K562 (cell line): ENCODE measurements at regions not wholly inside any gene's neighbourhood (a gene's known extent, or its start where the extent isn't known, plus 50 kb on each side); places are given as distances from the start of the nearest gene placed in this dataset.

ENCODE experiments used
- ATAC-seq: fragments of 200-7000 bp; cut with Tn5 transposase; 3 replicates; pipeline ENCODE4 v1.9.1; 2020; ENCODE audit warnings: moderate library complexity
- BruUV-seq: library from RNA; stranded (reverse); fragments of 400-500 nt; replicated peaks from 2 replicates; lab custom pipeline; 2021; lab: Mats Ljungman, UMichigan
- CTCF ChIA-PET: fragments of 300-600 bp; formaldehyde crosslinking; extraction: SDS; loops from one replicate; lab custom pipeline; 2021; ENCODE audit warnings: low intra/inter-chr PET ratio; lab: Yijun Ruan, JAX
- POLR2A ChIA-PET: fragments of 300-600, 350-650 bp; sonication (Branson Sonifier 250); formaldehyde crosslinking; extraction: SDS; loops from one replicate; lab custom pipeline; 2021; ENCODE audit warnings: antibody characterized with exemption, inconsistent platforms; lab: Yijun Ruan, JAX
- DNase-seq, 4 experiments: peaks; one replicate each; pipeline versions ENCODE4 v3.0.0 to v3.0.0-alpha.2; 2011 to 2018; ENCODE audit warnings: low spot score in 3 of 4, mixed read lengths in 3 of 4; ENCODE audit errors: extremely low read depth in 1 of 4
- FAIRE-seq: peaks from 2 replicates; lab custom pipeline; 2011; peaks lifted over from hg19 to GRCh38; lab: Jason Lieb, UNC
- H2AFZ ChIP-seq: 2 replicates; pipeline ENCODE4 v1.6.0; 2011; ENCODE audit warnings: low read depth, low read length, control low read depth, inconsistent platforms
- H3K27ac ChIP-seq: fragments of 200-600 bp; 3 replicates; pipeline ENCODE4 v1.8.0; 2011; ENCODE audit warnings: low read depth, mild to moderate bottlenecking, control low read depth, inconsistent platforms, low read length, moderate library complexity, mixed read lengths; ENCODE audit errors: extremely low read depth
- H3K27me3 ChIP-seq, 2 experiments: fragments of 300-600 bp in 1 of 2; 2 replicates in 1 of 2; 3 replicates in 1 of 2; pipeline versions ENCODE4 v1.6.0 to v1.8.0; 2011; ENCODE audit warnings: inconsistent platforms in 2 of 2, low read length in 2 of 2, mild to moderate bottlenecking in 1 of 2, mixed read lengths in 1 of 2, moderate library complexity in 1 of 2; ENCODE audit not compliant: control insufficient read depth in 2 of 2, insufficient read depth in 2 of 2
- H3K36me3 ChIP-seq: fragments of 300-600 bp; 3 replicates; pipeline ENCODE4 v1.8.0; 2011; ENCODE audit warnings: mild to moderate bottlenecking, low read length, inconsistent platforms; ENCODE audit not compliant: control insufficient read depth, insufficient read depth
- H3K4me1 ChIP-seq, 2 experiments: fragments of 200-600 bp in 1 of 2; replicated peaks in 1 of 2; 2 replicates in 1 of 2; 3 replicates in 1 of 2; pipeline versions ENCODE4 v1.5.1 to v1.8.0; 2011; ENCODE audit warnings: inconsistent platforms in 2 of 2, low read length in 2 of 2, mild to moderate bottlenecking in 1 of 2, mixed read lengths in 1 of 2, moderate library complexity in 1 of 2; ENCODE audit not compliant: control insufficient read depth in 2 of 2, insufficient read depth in 2 of 2
- H3K4me2 ChIP-seq: 2 replicates; pipeline ENCODE4 v1.6.1; 2011; ENCODE audit warnings: low read length, control low read depth, inconsistent platforms, mixed read lengths; ENCODE audit not compliant: insufficient read depth
- H3K4me3 ChIP-seq: fragments of 200-600 bp; sonication (generic), shearing (Covaris generic); 2 replicates; pipeline ENCODE4 v1.5.1; 2016; ENCODE audit warnings: control low read depth, inconsistent platforms
- H3K79me2 ChIP-seq: fragments of 200-600 bp; 3 replicates; pipeline ENCODE4 v1.8.0; 2011; ENCODE audit warnings: low read length, inconsistent platforms; ENCODE audit not compliant: control insufficient read depth, insufficient read depth
- H3K9ac ChIP-seq, 2 experiments: 2 replicates each; pipeline versions ENCODE4 v1.6.0 to v1.6.1; 2011; ENCODE audit warnings: low read depth in 2 of 2, low read length in 2 of 2, control low read depth in 1 of 2, inconsistent platforms in 1 of 2, mild to moderate bottlenecking in 1 of 2, mixed read lengths in 1 of 2; ENCODE audit not compliant: insufficient read depth in 1 of 2
- H3K9me1 ChIP-seq: one replicate; pipeline ENCODE4 v1.6.0; 2011; ENCODE audit warnings: inconsistent platforms, mild to moderate bottlenecking, low read length, moderate library complexity; ENCODE audit not compliant: control insufficient read depth, insufficient read depth
- H3K9me3 ChIP-seq: replicated peaks from 2 replicates; pipeline ENCODE4 v1.5.1; 2011; ENCODE audit warnings: low read depth, low read length, inconsistent platforms; ENCODE audit not compliant: control insufficient read depth, insufficient read depth
- H4K20me1 ChIP-seq: replicated peaks from 2 replicates; pipeline ENCODE4 v1.6.1; 2011; ENCODE audit warnings: low read length, inconsistent platforms, mixed read lengths; ENCODE audit not compliant: control insufficient read depth, insufficient read depth
- CBFA2T2 ChIP-seq: fragments of 450-650 bp; conservative IDR thresholded peaks from 2 replicates; pipeline ENCODE4 v1.6.1; 2017; ENCODE audit warnings: mild to moderate bottlenecking
- FOXO4 ChIP-seq: fragments of 450-650 bp; formaldehyde crosslinking; IDR thresholded peaks from 2 replicates; pipeline ENCODE4 v1.4.0; 2020; ENCODE audit warnings: mild to moderate bottlenecking, moderate library complexity
- ILF3 ChIP-seq: fragments of 450-650 bp; IDR thresholded peaks from 2 replicates; pipeline ENCODE4 v1.6.1; 2018; ENCODE audit warnings: antibody characterized with exemption, mild to moderate bottlenecking, moderate library complexity, borderline replicate concordance
- NFE2L1 ChIP-seq: fragments of 450-650 bp; IDR thresholded peaks from 2 replicates; pipeline ENCODE4 v1.6.1; 2016; ENCODE audit warnings: missing genetic modification characterization, low read depth, mild to moderate bottlenecking, missing compliant biosample characterization, moderate library complexity, borderline replicate concordance
- NFIC ChIP-seq: fragments of 450-650 bp; IDR thresholded peaks from 2 replicates; pipeline ENCODE4 v1.6.1; 2017; ENCODE audit warnings: mild to moderate bottlenecking, inconsistent platforms
- SAP30 ChIP-seq: fragments of 200-600 bp; sonication (generic); IDR thresholded peaks from 2 replicates; pipeline ENCODE4 v1.6.1; 2012; ENCODE audit warnings: borderline replicate concordance, low read depth, mild to moderate bottlenecking, moderate library complexity, low read length, control low read depth, inconsistent platforms; ENCODE audit not compliant: insufficient read depth, poor library complexity, severe bottlenecking
- ZNF232 ChIP-seq: sonication (generic); formaldehyde crosslinking; IDR thresholded peaks from 2 replicates; pipeline ENCODE4 v1.8.0; 2022; ENCODE audit warnings: mild to moderate bottlenecking, missing genetic modification reagents
- ZNF76 ChIP-seq: fragments of 250-450 bp; sonication (Bioruptor Pico); IDR thresholded peaks from 2 replicates; pipeline ENCODE4 v1.4.0; 2020; ENCODE audit warnings: mild to moderate bottlenecking, moderate library complexity, borderline replicate concordance
- ZNF780A ChIP-seq: fragments of 250-450 bp; sonication (Bioruptor Pico); IDR thresholded peaks from 2 replicates; pipeline ENCODE4 v1.5.0; 2021; ENCODE audit warnings: mild to moderate bottlenecking
- WGBS: fragments of 100-300 bp; shearing (Covaris generic); methylation state at CpG from one replicate; pipeline ENCODE4 v1.1.6; 2016; ENCODE audit warnings: low coverage, mixed read lengths; ENCODE audit not compliant: insufficient coverage; ENCODE audit errors: missing lambda C conversion rate; 5-methylcytosine and 5-hydroxymethylcytosine counted together
- in situ Hi-C: fragments of 300-500 bp; cut with MboI; formaldehyde crosslinking; loops from 4 replicates; pipeline ENCODE4 v1.15.0; 2018; ENCODE audit warnings: inconsistent platforms, mixed read lengths
- intact Hi-C: fragments of 100-400 bp; cut with micrococcal nuclease; formaldehyde crosslinking; loops from 2 replicates; pipeline ENCODE4 v1.14.2; 2022
- TF ChIP-seq, protein P1 (sequence below): fragments of 250-450 bp; sonication (Bioruptor Pico); IDR thresholded peaks from 2 replicates; pipeline ENCODE4 v1.5.0; 2020; ENCODE audit warnings: mild to moderate bottlenecking
- TF ChIP-seq, protein P2 (sequence below): sonication (generic); formaldehyde crosslinking; IDR thresholded peaks from 2 replicates; pipeline ENCODE4 v1.8.0; 2022; ENCODE audit warnings: mild to moderate bottlenecking, missing genetic modification reagents

DNA sequence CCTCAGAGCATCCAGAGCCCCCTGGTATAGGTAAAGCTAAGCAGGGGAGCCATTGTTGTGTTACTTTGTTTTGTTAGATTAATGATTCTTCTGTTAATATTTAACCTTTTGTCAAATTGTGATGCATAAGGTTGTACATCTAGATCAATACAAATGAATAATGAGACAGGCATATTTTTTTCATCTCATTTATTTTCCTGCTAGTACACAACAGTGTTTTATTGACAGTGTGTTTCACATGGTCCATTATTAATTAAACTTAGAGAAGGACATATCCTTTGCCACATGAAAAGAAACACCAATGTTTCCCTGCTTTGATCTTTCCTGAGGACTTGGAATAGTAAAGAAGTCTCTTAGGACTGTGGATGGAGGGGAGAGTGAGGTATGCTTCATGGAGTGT lies 543.6 kb upstream of the CFAP20DC start:
- no peaks in the 10 kb centered on the region for H3K36me3 ChIP-seq
- in situ Hi-C loops = loop anchor here (25.0 kb wide), 1 partner anchor 269 kb away; no protein-coding TSS in a partner anchor

GRCh38 chr3:59580996-59581395 lies 531.2 kb upstream of the CFAP20DC start:
- H3K4me3 ChIP-seq = no peak overlapping the region
- intact Hi-C loops (no loop called here), in situ Hi-C loops (loop anchor here (25.0 kb wide), 1 partner anchor 281 kb away; no protein-coding TSS in a partner anchor)
- no peak for FAIRE-seq
- no peak for TF ChIP-seq ILF3
- no peak for TF ChIP-seq ZNF780A (CRISPR knock-in tag)
- TF ChIP-seq, protein P1, sequence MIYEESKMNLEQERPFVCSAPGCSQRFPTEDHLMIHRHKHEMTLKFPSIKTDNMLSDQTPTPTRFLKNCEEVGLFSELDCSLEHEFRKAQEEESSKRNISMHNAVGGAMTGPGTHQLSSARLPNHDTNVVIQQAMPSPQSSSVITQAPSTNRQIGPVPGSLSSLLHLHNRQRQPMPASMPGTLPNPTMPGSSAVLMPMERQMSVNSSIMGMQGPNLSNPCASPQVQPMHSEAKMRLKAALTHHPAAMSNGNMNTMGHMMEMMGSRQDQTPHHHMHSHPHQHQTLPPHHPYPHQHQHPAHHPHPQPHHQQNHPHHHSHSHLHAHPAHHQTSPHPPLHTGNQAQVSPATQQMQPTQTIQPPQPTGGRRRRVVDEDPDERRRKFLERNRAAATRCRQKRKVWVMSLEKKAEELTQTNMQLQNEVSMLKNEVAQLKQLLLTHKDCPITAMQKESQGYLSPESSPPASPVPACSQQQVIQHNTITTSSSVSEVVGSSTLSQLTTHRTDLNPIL (CRISPR knock-in tag) = no peak
- TF ChIP-seq ZNF76 (CRISPR knock-in tag) = no peak
- no peak for TF ChIP-seq ZNF232 (CRISPR knock-in tag)
- no peak for TF ChIP-seq CBFA2T2
- TF ChIP-seq, protein P2, sequence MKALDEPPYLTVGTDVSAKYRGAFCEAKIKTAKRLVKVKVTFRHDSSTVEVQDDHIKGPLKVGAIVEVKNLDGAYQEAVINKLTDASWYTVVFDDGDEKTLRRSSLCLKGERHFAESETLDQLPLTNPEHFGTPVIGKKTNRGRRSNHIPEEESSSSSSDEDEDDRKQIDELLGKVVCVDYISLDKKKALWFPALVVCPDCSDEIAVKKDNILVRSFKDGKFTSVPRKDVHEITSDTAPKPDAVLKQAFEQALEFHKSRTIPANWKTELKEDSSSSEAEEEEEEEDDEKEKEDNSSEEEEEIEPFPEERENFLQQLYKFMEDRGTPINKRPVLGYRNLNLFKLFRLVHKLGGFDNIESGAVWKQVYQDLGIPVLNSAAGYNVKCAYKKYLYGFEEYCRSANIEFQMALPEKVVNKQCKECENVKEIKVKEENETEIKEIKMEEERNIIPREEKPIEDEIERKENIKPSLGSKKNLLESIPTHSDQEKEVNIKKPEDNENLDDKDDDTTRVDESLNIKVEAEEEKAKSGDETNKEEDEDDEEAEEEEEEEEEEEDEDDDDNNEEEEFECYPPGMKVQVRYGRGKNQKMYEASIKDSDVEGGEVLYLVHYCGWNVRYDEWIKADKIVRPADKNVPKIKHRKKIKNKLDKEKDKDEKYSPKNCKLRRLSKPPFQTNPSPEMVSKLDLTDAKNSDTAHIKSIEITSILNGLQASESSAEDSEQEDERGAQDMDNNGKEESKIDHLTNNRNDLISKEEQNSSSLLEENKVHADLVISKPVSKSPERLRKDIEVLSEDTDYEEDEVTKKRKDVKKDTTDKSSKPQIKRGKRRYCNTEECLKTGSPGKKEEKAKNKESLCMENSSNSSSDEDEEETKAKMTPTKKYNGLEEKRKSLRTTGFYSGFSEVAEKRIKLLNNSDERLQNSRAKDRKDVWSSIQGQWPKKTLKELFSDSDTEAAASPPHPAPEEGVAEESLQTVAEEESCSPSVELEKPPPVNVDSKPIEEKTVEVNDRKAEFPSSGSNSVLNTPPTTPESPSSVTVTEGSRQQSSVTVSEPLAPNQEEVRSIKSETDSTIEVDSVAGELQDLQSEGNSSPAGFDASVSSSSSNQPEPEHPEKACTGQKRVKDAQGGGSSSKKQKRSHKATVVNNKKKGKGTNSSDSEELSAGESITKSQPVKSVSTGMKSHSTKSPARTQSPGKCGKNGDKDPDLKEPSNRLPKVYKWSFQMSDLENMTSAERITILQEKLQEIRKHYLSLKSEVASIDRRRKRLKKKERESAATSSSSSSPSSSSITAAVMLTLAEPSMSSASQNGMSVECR (CRISPR knock-in tag) = no peak
- no peak for TF ChIP-seq FOXO4
- H3K9ac ChIP-seq = no peak overlapping the region
- DNase-seq = no peak
- H4K20me1 ChIP-seq = no peaks in the 10 kb centered on the region
- no peak overlapping the region for H3K27ac ChIP-seq
- no peaks in the 10 kb centered on the region for H3K79me2 ChIP-seq
- H3K36me3 ChIP-seq = no peaks in the 10 kb centered on the region
- POLR2A ChIA-PET = no interaction called here
- no peak for ATAC-seq
- H3K4me2 ChIP-seq = no peak overlapping the region
- H3K9me3 ChIP-seq = no peaks in the 10 kb centered on the region
- H3K4me1 ChIP-seq = no peaks in the 10 kb centered on the region
- no peak overlapping the region for H2AFZ ChIP-seq
- no peaks in the 10 kb centered on the region for H3K9me1 ChIP-seq
- 0% methylated on average over 2 of the region's 2 CpGs for WGBS
- BruUV-seq = no TSS peak
- CTCF ChIA-PET = no interaction called here
- no peaks in the 10 kb centered on the region for H3K27me3 ChIP-seq

More for the DNA sequence above, 543.6 kb upstream of the CFAP20DC start:
- intact Hi-C loops = no loop called here
- Histone ChIP-seq H3K27me3 (no peaks in the 10 kb centered on the region), H3K79me2 (no peaks in the 10 kb centered on the region), H3K9me1 (no peaks in the 10 kb centered on the region), H3K9me3 (no peaks in the 10 kb centered on the region), H3K4me3 (no peak overlapping the region), H4K20me1 (no peaks in the 10 kb centered on the region), H3K9ac (no peak overlapping the region), H3K4me1 (no peaks in the 10 kb centered on the region), H3K4me2 (no peak overlapping the region), H3K27ac (no peak overlapping the region), H2AFZ (no peak overlapping the region)
- ATAC-seq = no peak
- ChIA-PET CTCF (no interaction called here), POLR2A (no interaction called here)
- DNase-seq = no peak
- FAIRE-seq = no peak
- no TSS peak for BruUV-seq
- TF ChIP-seq NFIC = no peak
- no peak for TF ChIP-seq NFE2L1
- TF ChIP-seq SAP30 = no peak
